B cell (primary cell): ENCODE measurements at regions not wholly inside any gene's neighbourhood (a gene's known extent, or its start where the extent isn't known, plus 50 kb on each side); places are given as distances from the start of the nearest gene placed in this dataset.

ENCODE experiments used
- ATAC-seq: fragments of 200-7000 bp; cut with Tn5 transposase; one replicate; pipeline ENCODE4 v1.10.0; 2021; ENCODE audit warnings: low read depth, mild to moderate bottlenecking, moderate number of reproducible peaks, moderate library complexity
- CTCF ChIA-PET: fragments of 350-600 bp; sonication (Branson Sonifier 250); formaldehyde crosslinking; loops from one replicate; lab custom pipeline; 2021; ENCODE audit warnings: antibody characterized with exemption, inconsistent platforms; lab: Charles Lee
- POLR2A ChIA-PET: fragments of 350-600 bp; sonication (Branson Sonifier 250); formaldehyde crosslinking; loops from one replicate; lab custom pipeline; 2021; ENCODE audit warnings: antibody characterized with exemption; lab: Charles Lee
- DNase-seq: peaks from one replicate; pipeline ENCODE4 v3.0.0; 2013
- H2AFZ ChIP-seq: 2 replicates; pipeline ENCODE4 v1.6.1; 2012; ENCODE audit warnings: mild to moderate bottlenecking, low read depth, low read length; ENCODE audit not compliant: insufficient read depth, poor library complexity, severe bottlenecking
- H3K27ac ChIP-seq, 2 donors: 1 replicate in 1 of 2; 2 replicates in 1 of 2; pipeline ENCODE4 v1.5.1; 2012 to 2013; ENCODE audit warnings: low read length in 2 of 2, mild to moderate bottlenecking in 2 of 2, moderate library complexity in 1 of 2
- H3K27me3 ChIP-seq, 4 experiments: fragments of 200-600 bp in 1 of 4; sonication (generic) in 1 of 4; replicated peaks in 1 of 4; 1 replicate in 2 of 4; 2 replicates in 2 of 4; pipeline versions ENCODE4 v1.6.1 to v1.7.0; 2013 to 2016; ENCODE audit warnings: low read length in 3 of 4, mild to moderate bottlenecking in 2 of 4, mixed read lengths in 1 of 4, moderate library complexity in 1 of 4; ENCODE audit not compliant: insufficient read depth in 4 of 4, control insufficient read depth in 3 of 4; ENCODE audit errors: control extremely low read depth in 1 of 4
- H3K36me3 ChIP-seq, 2 experiments: replicated peaks in 1 of 2; 1 replicate in 1 of 2; 2 replicates in 1 of 2; pipeline versions ENCODE4 v1.6.1 to v1.7.1; 2013; ENCODE audit warnings: low read length in 1 of 2; ENCODE audit not compliant: insufficient read depth in 2 of 2, control insufficient read depth in 1 of 2; ENCODE audit errors: control extremely low read depth in 1 of 2, extremely low read depth in 1 of 2
- H3K4me1 ChIP-seq, 2 donors: fragments of 200-600 bp in 1 of 2; sonication (generic) in 1 of 2; 1 replicate in 1 of 2; 2 replicates in 1 of 2; pipeline versions ENCODE4 v1.5.1 to v1.6.1; 2013 to 2017; ENCODE audit warnings: low read length in 2 of 2; ENCODE audit not compliant: control insufficient read depth in 2 of 2, insufficient read depth in 2 of 2
- H3K4me2 ChIP-seq: replicated peaks from 2 replicates; pipeline ENCODE3; 2012; ENCODE audit warnings: mild to moderate bottlenecking, low read depth, low read length; ENCODE audit not compliant: poor library complexity, severe bottlenecking
- H3K4me3 ChIP-seq, 5 experiments: fragments of 200-600 bp in 1 of 5; sonication (generic) in 1 of 5; 1 replicate in 3 of 5; 2 replicates in 2 of 5; pipeline versions ENCODE4 v1.5.1 to v1.7.0; 2011 to 2016; ENCODE audit warnings: low read length in 4 of 5, mild to moderate bottlenecking in 4 of 5, low read depth in 2 of 5, control low read depth in 1 of 5, moderate library complexity in 1 of 5; ENCODE audit not compliant: insufficient read depth in 1 of 5; ENCODE audit errors: control extremely low read depth in 1 of 5, extremely low read depth in 1 of 5
- H3K79me2 ChIP-seq: fragments of 200-600 bp; sonication (generic); one replicate; pipeline ENCODE4 v1.6.0; 2016; ENCODE audit warnings: low read length; ENCODE audit not compliant: control insufficient read depth, insufficient read depth
- H3K9ac ChIP-seq: fragments of 200-600 bp; sonication (generic); 2 replicates; pipeline ENCODE4 v1.6.1; 2017; ENCODE audit warnings: mild to moderate bottlenecking, low read length, moderate library complexity
- H3K9me3 ChIP-seq, 3 donors: one replicate each; pipeline versions ENCODE4 v1.6.1 to v1.7.1; 2013; ENCODE audit warnings: low read length in 2 of 3; ENCODE audit not compliant: control insufficient read depth in 2 of 3, insufficient read depth in 1 of 3; ENCODE audit errors: control extremely low read depth in 1 of 3
- H4K20me1 ChIP-seq: 2 replicates; pipeline ENCODE4 v1.6.0; 2012; ENCODE audit warnings: mild to moderate bottlenecking, low read length; ENCODE audit not compliant: insufficient read depth, control insufficient read depth, poor library complexity, severe bottlenecking
- H3K27ac Mint-ChIP-seq: one replicate; pipeline ENCODE4 v1.8.0; 2021; ENCODE audit warnings: mixed read lengths
- H3K27me3 Mint-ChIP-seq: one replicate; pipeline ENCODE4 v1.8.0; 2021; ENCODE audit warnings: mixed read lengths
- H3K4me1 Mint-ChIP-seq: one replicate; pipeline ENCODE4 v1.8.0; 2021; ENCODE audit warnings: mixed read lengths
- H3K4me3 Mint-ChIP-seq: one replicate; pipeline ENCODE4 v1.8.0; 2021; ENCODE audit warnings: mixed read lengths
- H3K9me3 Mint-ChIP-seq: one replicate; pipeline ENCODE4 v1.8.0; 2022; ENCODE audit warnings: mixed read lengths; ENCODE audit not compliant: insufficient read depth
- CTCF ChIP-seq: fragments of 200-600 bp; IDR thresholded peaks from one replicate; pipeline ENCODE4 v1.8.0; 2022; ENCODE audit warnings: antibody characterized with exemption, mild to moderate bottlenecking
- EZH2 ChIP-seq: IDR thresholded peaks from 2 replicates; pipeline ENCODE4 v1.6.1; 2012; ENCODE audit warnings: borderline replicate concordance, low read depth, mild to moderate bottlenecking, moderate library complexity, low read length; ENCODE audit not compliant: insufficient read depth, poor library complexity, severe bottlenecking
- WGBS: methylation state at CpG from one replicate; pipeline ENCODE4 v1.1.5; 2013; ENCODE audit warnings: missing lambda C conversion rate; ENCODE audit not compliant: insufficient coverage; 5-methylcytosine and 5-hydroxymethylcytosine counted together
- intact Hi-C: fragments of 100-400 bp; cut with micrococcal nuclease; formaldehyde crosslinking; loops from one replicate; pipeline ENCODE4 v1.10.0; 2022

- Mint-ChIP-seq H3K9me3 (no peaks in the 10 kb centered on the region), H3K27me3 (no peaks in the 10 kb centered on the region), H3K4me1 (no peaks in the 10 kb centered on the region), H3K4me3 (no peak overlapping the region), H3K27ac (no peak overlapping the region)
- no peak overlapping the region for H2AFZ ChIP-seq
- WGBS, result 94% methylated on average over 2 of the region's 3 CpGs
- no peaks in the 10 kb centered on the region for H3K27me3 ChIP-seq
- no peaks in the 10 kb centered on the region for H3K9me3 ChIP-seq
- ChIA-PET CTCF (no interaction called here), POLR2A (no interaction called here)
- no peak overlapping the region for H3K27ac ChIP-seq
- DNase-seq, result no peak
- H3K36me3 ChIP-seq, result no peaks in the 10 kb centered on the region
- H3K9ac ChIP-seq, result no peak overlapping the region
- intact Hi-C loops, result no loop called here
- no peaks in the 10 kb centered on the region for H3K79me2 ChIP-seq
- H3K4me3 ChIP-seq, result no peak overlapping the region
- TF ChIP-seq EZH2 (no peak), CTCF (no peak)
- no peak overlapping the region for H3K4me2 ChIP-seq
- H4K20me1 ChIP-seq, result no peaks in the 10 kb centered on the region
- ATAC-seq, result no peak
- no peaks in the 10 kb centered on the region for H3K4me1 ChIP-seq
Observed at GRCh38 chr4:20592013-20592412, 108.2 kb upstream of the PACRGL start.

GRCh38 chr4:20592663-20593062, 107.6 kb upstream of the PACRGL start:
- Mint-ChIP-seq H3K4me1 (no peaks in the 10 kb centered on the region), H3K4me3 (no peak overlapping the region), H3K27me3 (no peaks in the 10 kb centered on the region), H3K9me3 (no peaks in the 10 kb centered on the region), H3K27ac (no peak overlapping the region)
- ChIA-PET POLR2A (no interaction called here), CTCF (no interaction called here)
- Histone ChIP-seq H3K4me1 (no peaks in the 10 kb centered on the region), H3K4me2 (no peak overlapping the region), H3K4me3 (no peak overlapping the region), H3K27me3 (no peaks in the 10 kb centered on the region), H3K79me2 (no peaks in the 10 kb centered on the region), H3K9ac (no peak overlapping the region), H4K20me1 (no peaks in the 10 kb centered on the region), H3K36me3 (no peaks in the 10 kb centered on the region), H3K9me3 (no peaks in the 10 kb centered on the region), H2AFZ (no peak overlapping the region), H3K27ac (no peak overlapping the region)
- no CpG with 5 or more reads among the region's 2 CpGs for WGBS
- no peak for TF ChIP-seq CTCF
- ATAC-seq (no peak), DNase-seq (no peak)
- intact Hi-C loops, result no loop called here
